Renal cortical epithelial cell (primary cell): ENCODE measurements at regions not wholly inside any gene's neighbourhood (a gene's known extent, or its start where the extent isn't known, plus 50 kb on each side); places are given as distances from the start of the nearest gene placed in this dataset.
A peak's percentile ranks its signal among the peaks of the same experiment; 100 is the strongest.

Source experiments
- DNase-seq: peaks from one replicate; pipeline ENCODE4 v3.0.0-alpha.2; 2011; ENCODE audit warnings: low read depth

DNA sequence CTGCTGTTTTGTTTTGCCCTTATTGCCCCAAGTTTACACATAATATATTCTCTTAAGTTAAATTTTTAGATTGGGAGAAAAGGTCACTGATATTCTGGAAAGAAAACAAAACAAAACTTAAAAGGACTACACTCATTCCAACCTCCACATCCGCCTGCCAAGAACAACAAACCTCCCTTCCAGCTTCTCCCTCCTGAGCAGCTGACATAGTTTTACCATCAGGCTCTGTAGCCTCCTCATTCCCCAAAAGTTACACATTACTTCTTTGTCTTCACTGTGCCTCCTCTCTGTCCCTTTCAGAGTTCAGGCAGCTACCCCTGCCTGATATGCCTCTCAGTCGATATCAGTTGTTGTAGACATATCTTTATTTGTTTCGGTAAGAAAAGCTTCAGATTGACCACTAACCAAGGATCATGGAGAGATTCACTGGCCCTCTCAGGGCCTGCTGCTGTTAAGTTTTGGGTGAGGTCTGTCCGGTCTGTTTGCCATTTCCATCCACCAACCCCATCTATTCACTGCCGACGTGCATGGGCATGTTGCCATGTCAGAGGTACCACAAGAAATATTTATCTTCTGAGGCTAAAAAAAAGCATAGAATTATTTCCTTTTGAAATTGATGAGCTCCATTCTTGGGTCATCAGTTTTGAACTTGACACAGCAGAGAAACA, 164.1 kb downstream of the GASK1B start:
- peak; percentile 33 for DNase-seq

DNA sequence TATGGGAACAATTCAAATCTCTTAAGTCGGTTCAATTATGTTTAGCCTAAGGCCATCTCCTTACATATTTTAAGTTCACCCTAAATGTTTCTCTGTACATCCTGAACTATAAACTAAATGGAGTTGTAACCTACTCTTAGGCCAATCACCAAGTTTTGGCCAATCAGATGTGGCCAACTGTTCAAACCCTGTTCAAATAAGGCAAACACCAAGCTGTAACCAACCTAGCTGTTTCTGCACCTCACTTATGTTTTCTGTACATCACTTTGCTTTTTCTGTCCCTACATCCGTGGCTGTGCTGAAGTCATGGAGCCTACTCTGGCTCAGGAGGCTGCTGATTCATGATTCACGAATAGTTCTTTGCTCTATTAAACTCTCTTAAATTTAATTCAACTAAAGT, 165.3 kb downstream of the GASK1B start:
- DNase-seq = no peak

DNA sequence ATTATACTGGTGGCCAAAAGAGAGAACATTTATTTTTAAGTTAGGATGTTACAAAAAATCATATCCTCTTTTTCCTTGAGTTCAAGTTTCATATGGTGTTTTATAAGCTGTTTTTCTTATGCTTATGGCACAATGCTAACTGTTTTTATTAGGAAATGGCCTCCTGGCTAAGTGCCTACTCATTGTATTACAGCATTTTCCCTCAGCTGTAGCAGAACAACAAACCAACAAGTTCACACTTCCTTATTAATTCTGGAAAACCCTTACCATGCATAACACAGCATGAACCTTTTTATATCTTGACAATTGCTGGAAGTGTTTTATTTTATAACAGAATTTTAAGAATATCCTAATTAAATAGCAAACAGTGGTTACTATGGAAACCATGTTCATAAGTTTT, 165.8 kb downstream of the GASK1B start:
- peak; percentile 62 for DNase-seq

DNA sequence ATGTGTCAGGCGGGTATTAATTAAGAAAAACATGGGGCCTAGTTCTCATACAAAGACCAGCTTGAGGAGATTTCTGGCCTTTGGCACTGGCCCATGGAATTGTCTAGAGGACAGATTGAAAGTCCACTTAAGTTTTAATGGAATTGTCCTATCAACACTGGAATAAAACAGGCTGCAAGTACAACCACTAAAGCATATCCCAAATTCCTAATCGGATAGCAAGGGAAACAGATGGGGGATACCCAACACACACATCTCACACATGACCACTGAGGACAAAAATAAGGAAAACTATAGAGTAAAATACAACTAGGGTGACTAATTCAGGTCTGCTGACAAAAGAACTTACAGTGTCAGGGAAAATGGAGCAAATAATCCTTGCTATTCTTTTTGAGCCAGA, 167.8 kb downstream of the GASK1B start:
- no peak for DNase-seq

DNA sequence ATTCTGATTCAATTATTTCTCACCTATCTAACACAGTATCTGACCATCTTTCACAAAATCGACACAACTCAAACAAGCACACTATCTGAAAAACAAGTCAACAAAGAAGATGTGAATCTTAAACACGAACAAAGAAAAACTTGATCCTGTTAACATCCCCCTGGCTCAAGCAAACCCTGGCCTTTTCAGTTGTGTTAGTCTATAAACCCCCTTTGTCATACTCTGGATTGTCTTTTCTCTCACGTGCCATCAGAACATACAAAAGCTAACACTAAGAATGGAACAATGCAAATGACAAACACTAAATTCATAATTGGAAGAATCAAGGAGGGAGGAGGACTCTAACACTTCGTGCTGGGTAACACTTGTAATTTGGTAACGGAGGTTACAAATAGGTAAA, 168.7 kb downstream of the GASK1B start:
- no peak for DNase-seq

DNA sequence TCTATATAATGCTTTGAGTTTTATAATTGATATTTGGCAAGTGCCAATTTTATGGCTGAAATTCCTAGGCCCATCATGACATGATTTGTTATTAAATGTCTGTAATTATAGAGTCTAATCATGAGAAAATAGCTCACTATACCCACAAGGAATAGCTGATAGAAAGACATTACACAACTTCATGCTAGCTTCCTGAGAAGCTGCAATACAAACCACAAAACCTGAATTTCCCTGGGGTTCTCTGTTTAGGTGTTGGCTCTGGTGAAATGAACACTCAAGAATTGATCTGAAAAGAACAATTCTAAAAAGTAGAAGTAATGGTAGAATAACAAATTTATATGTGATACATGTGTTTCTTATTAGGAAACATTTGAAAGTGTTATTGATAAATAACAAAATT, 169.6 kb downstream of the GASK1B start:
- DNase-seq = peak; percentile 30

DNA sequence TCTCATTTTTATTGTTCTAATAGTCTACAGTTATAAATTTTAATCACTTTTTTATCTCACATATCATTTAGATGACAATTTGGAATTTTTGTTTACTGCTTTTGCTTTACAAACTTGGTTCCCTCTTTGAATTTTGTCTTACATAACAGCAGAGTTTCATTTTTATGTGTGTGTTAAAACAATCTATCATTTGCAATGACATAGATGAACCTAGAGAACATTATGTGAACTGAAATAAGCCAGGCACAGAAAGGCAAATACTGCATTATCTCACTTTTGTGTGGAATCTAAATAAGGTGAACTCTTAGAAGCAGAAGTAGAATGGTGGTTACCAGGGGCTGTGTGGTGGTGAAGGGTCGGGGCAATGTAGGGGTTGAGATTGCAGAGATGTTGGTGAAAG, 170.7 kb downstream of the GASK1B start:
- no peak for DNase-seq

DNA sequence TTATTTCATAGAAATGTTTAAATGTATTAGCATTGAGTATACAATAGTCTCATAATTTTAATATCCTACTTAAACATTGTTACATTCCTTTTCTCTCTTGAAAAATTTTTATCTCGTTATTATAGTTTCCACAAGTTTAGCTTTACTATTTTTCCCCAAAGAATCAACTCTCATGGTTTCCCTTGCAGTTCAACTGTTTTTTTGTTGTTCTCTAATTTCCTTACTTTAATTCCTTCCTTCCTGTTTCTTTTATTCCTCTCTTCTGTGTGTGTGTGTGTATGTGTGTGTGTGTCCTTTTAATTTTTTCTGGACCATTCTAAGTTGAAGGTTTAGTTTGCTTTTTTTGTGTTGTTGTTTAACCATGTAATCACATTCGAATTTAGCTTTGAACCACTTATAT, 171.1 kb downstream of the GASK1B start:
- DNase-seq = no peak

DNA sequence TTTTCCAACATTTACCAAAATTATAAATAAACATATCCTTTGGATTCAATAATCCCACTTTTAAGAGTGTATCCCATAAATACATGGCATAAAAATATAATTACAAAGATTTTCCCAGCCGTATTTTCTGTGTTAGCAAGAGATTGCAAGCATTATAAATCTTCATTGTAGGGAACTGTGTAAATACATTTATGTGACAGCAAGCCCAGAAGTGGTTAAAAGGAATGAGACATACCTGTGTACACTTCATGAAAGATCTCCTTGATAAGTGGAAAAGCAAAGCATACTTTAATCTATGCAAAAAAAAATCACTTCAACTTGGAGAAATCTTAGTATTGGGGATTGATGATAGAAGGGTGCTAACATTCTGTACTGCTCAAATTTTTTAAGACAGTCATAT, 173.1 kb downstream of the GASK1B start:
- DNase-seq = no peak

DNA sequence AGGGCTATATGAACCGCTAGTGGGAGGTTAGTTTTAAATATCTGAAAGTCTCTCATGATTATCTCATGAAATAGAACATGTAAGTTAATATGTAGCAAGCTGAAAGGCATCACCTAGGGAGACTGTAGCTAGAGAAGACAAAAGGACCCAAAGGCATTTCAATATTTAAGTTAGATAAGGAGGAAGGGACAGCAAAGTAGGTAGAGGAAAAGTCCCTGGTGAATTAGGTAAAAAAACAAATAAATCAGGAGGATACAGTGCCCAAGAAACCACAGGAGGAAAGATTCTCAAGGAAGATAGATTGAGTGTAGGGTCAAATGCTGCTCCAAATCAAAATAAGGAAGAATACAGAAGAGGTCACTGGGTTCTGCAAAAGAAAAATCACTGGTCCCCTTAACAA, 175.5 kb downstream of the GASK1B start:
- no peak for DNase-seq

DNA sequence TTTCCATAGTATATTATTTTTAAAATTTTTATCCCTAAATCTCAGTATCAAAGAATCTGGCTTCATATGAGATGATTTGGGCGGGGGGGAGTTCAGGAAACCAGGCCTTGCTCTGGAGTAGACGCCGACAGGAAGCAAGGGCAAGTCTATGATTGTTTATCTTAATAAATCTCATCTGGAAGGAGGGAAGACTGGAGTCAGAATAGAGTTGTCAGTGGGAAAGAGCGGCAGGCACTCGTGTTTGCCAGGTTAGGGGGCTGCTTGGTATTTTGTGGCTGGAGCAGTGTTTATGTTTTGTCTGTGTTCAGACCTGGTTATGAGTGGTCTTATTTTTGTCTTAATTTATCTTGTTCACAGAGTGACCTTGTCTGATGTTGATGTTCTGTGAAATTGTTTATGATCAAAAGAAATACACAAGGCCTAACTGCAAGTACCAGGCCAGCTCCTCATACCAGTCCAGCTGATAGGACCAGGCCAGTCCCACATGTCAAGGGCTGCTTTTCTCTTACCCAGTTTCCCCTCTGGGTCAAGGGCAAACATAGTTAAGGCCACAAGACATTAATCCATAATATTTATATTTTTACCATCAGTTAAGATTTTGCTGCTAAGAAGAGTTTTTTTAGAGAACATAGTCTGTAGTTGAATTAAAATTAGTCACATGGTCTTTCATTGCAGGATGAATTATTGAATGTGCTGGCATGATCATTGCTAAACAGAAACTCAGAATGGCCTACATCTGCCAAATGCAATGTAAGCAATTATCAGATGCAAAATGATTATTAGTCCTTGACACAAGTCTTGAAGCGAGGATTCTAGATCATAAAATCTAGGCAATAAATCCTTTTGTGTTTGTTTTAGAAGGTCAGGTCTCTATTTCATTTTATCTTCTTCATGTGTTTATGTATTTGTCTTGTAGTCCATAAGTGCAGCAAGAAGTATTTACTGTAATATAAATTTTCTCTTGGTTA, 176.5 kb downstream of the GASK1B start:
- no peak for DNase-seq

DNA sequence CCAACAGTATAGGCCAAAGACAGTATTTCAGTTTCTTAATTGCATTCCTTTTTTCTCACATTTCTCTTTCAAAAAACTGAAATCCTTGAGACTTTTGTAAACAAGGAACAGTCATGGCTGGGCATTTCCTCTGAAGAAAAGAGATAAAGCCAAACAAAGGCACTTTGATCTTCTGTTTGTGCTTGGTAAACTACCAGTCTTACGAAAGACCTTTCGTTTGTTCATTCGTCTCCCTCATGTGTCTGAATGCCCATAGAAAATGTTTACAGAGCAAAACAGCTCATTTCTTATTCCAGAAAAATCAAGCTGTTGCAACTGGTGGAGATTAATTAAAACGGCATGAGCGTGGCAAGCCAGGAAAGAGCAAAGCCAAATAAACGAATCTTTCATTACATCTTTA, 178.0 kb downstream of the GASK1B start:
- peak; percentile 41 for DNase-seq

DNA sequence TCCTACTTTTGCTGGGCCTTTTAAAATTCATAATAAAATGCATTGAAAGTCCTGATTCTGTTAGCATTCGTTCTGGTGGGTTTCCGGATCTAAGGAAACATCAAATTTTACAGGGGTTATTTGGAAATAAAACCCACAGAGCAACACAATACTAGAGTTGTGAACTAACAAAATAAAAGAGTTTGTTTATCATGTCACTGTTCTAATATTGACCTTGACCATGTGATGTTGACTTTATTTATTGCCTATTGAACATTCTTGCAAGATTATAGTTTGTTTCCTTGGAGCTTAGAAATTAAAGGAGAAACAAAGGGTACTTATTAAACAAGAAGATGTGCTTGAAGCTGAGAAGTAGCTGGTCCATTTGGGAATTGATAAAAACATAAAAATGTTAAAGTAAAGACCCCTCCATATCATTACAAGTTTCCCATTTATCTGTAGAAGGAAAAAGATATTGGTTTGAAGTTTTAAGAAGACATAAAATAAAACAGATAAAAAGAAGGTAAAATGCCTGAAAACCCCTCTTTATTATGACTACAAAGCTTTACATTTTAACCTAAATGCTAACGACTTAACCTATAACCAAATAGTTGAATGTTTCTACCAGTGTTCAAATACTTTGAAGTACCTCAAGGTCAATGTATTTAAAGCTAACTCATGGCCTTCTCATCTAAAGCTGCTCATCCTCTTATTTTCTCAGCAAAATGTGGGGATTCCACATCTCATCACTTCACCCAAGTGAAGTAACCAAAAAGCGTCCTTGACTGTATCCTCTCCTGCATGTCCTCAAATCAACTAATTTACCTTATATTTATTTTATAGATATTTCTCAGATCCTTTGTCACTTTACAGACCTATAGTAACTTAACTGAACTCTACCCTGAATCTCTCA, 179.6 kb downstream of the GASK1B start:
- DNase-seq = no peak

DNA sequence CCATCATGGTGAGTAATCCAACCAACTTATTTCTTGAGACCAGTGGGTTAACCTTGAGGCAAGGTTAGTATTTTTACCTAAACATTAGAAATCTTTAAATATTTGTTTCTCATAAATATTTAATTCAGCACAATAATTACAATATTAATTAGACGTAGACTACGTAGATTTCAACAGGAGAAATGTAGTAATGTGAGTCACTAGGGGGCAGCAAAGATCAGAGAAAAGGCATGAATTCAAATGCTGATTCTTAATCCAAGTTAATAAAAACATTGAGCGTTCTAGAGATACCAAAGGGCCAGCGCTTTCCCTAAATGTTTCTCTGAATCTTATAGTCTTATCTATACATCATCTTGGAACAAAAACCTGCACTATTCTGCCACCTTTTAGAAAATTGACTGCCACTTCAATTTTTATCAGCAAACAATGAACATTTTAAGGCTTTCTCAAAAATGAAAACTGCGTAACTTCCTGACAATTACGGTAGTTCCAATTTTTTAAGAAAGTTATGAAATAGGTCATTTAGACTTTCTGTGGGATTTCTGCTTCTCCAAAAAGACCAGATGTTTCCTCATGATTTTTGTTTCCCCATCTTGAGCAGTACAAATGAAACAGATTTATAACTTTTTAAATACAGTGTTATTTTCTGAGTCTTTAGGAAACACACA, 180.7 kb downstream of the GASK1B start:
- peak; percentile 72 for DNase-seq

DNA sequence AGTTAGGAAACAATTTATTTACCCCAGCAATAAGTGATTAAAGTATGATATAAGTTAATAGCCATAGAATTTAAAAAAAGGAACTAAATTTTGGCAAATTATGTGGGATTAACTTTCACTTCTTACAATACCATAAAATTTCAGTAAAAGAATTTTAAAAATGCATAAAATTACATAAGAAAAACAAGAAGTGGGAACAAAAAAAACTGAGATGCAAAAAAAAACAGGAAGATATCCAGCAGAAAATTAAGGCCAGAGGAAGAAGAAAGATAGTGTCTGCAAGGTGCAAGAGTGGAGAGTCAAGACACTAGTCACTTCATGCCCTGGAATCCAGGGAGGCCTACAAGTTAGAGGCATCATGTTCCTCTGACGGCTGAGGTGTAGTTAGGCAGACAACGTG, 184.2 kb downstream of the GASK1B start:
- DNase-seq = no peak

DNA sequence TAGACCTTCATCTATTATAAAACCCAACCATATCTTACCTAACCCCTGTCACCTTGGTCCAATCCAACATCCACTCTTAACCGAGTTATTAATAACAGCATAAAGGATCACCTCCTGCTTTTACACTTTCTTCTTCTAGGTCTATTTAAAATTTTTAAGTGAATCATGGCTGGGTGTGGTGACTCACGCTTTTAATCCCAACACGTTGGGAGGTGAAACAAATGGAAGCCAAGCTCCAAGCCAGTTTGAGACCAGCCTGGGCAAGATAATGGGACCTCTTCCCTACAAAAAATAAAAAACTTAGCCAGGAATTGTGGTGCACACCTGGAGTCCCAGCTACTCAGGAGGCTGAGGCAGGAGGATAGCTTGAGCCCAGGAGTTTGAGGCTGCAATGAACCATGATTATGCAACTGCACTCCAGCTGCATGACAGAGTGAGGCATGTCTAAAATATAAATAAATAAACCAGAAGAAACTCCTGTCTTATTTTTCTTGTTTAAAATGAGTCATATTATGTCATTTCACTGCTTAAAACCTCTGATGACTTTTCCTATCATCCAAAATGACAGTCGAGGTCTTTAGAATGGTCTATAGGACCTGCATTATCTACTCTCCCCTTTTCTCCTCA, 188.4 kb downstream of the GASK1B start:
- DNase-seq = no peak

DNA sequence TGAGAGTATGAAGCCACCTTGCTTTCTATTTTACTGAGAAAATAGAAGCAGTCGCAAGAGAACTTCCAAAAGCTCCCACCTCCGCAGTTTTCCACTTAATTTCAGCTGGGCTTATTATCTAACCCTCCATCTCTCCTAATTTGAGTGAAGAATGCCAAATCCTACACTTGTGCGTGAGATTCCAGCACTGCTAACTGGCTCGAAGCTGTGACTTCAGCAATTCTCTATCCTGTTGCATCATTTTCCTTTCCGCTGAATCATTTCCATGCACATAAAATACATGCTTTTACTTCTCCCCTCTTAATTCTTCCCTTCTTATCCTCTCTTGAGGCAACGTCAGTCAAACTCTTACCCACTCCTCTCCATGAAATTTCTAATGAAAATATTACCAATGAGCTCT, 189.5 kb downstream of the GASK1B start:
- no peak for DNase-seq

DNA sequence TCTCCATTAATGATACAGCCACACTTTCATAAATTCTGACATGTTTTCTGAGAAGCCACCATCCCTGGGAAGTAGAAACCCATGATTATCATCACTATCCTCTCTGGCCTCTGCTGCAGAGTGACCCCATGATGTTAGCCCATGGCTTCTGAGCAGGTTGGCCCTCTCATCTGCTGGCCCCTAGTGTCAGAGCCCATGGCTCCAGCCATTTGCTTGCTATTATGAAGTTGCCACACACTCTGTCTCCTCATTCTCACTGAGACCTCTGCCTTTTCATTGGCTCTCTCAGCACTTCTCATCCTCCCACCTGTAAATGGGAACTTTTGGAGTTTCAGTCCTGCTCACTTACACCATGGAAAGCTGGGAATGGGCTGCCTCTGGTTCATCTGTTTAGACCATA, 192.7 kb downstream of the GASK1B start:
- no peak for DNase-seq

DNA sequence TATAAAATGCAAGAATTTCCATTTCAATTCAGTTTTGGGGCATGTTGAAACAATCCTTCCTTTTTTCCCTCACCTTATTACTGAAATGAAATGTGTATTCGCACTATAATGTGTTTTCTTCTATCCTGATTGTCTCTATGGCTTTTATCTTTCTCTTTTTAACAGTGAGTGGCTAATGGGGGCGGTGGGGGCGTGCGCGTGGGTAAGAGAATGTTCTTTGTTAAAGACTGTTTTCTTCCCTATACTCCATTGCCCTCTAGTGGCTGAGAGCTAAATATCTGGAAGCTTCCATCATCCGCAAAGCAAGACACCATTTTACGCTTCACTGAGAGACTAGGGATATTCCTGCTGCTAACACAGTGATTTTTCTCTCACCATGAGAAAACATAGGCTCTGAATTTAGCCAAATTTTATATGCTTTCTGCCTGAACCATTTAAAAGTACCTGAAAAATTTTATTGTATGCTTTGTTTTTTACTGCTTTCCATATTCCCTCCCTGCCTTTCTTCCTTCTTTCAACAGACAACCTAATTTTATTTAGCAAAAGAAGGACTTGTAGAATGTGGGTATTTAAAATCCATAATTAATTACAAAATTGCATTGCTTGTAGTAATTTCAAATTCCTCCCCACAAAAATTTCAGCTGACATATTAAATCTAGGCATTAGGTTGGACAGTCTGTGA, 194.0 kb downstream of the GASK1B start:
- DNase-seq = peak; percentile 67

DNA sequence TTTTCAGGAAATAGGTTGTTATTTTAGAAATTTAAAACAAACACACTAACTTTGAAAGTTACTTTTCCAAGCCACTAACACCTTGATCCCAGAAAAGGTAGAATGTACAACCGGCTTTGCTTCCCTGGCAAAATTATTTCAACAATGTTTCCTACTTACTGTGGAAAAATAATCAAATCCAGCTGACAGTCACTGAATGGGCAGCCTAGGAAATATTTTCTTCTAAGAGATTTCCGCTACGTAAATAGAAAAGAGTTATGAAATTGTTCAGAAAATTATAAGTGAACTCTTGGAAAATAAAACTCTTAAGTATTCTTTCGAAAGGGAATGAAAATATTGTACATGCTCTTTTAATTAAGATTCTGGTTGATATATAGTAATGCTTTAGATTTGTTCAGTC, 195.7 kb downstream of the GASK1B start:
- no peak for DNase-seq

DNA sequence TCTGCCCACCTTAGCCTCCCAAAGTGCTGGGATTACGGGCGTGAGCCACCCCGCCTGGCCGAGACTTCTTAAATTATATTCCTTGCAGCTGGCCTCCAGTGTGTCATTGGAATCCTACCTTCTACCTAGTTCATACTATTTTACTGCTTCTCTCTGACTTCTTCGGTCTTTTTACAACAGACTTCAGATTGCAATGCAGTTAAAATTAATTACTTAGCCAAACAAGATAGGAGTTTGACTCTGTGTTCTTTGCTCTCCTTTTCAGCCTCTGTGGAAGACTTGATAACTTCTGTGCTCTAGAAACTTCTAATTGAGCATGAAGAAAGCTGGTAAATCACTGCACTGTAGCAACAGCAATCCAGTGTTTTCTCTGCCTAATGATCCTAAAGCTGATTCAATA, 199.5 kb downstream of the GASK1B start:
- no peak for DNase-seq
